Kidney (tissue), 13 donors: ENCODE measurements at regions not wholly inside any gene's neighbourhood (a gene's known extent, or its start where the extent isn't known, plus 50 kb on each side); places are given as distances from the start of the nearest gene placed in this dataset.

Experiments
- DNase-seq, 5 donors: peaks; one replicate each; pipeline ENCODE4 v3.0.0-alpha.2; 2013 to 2020
- FAIRE-seq: peaks from 2 replicates; lab custom pipeline; 2012; peaks lifted over from hg19 to GRCh38; lab: Jason Lieb, UNC
- H3K27ac ChIP-seq, 2 donors: one replicate each; pipeline ENCODE4 v1.7.0; 2013; ENCODE audit warnings: low read depth in 2 of 2, low read length in 2 of 2, inconsistent platforms in 1 of 2
- H3K27me3 ChIP-seq: one replicate; pipeline ENCODE4 v1.7.1; 2013; ENCODE audit warnings: low read length, inconsistent platforms; ENCODE audit not compliant: control insufficient read depth, insufficient read depth
- H3K36me3 ChIP-seq, 3 donors: one replicate each; pipeline versions ENCODE4 v1.7.0 to v1.7.1; 2013; ENCODE audit warnings: low read length in 3 of 3, control low read depth in 1 of 3, inconsistent platforms in 1 of 3; ENCODE audit not compliant: insufficient read depth in 3 of 3, control insufficient read depth in 2 of 3
- H3K4me1 ChIP-seq, 3 donors: one replicate each; pipeline versions ENCODE4 v1.7.0 to v1.7.1; 2013; ENCODE audit warnings: low read length in 3 of 3, inconsistent platforms in 1 of 3, low read depth in 1 of 3; ENCODE audit not compliant: control insufficient read depth in 2 of 3, insufficient read depth in 2 of 3
- H3K4me3 ChIP-seq, 3 donors: one replicate each; pipeline versions ENCODE4 v1.7.0 to v1.8.1; 2013; ENCODE audit warnings: low read length in 3 of 3, control low read depth in 1 of 3, inconsistent platforms in 1 of 3
- H3K9ac ChIP-seq, 3 donors: one replicate each; pipeline versions ENCODE4 v1.7.0 to v1.7.1; 2013; ENCODE audit warnings: low read length in 3 of 3, control low read depth in 1 of 3, inconsistent platforms in 1 of 3
- H3K9me3 ChIP-seq, 3 donors: one replicate each; pipeline versions ENCODE4 v1.7.0 to v1.7.1; 2013; ENCODE audit warnings: low read length in 3 of 3, control low read depth in 1 of 3, inconsistent platforms in 1 of 3; ENCODE audit not compliant: control insufficient read depth in 2 of 3, insufficient read depth in 1 of 3
- CTCF ChIP-seq: IDR thresholded peaks from 3 replicates; pipeline ENCODE4 v1.5.1; 2012; ENCODE audit warnings: mild to moderate bottlenecking, moderate library complexity, borderline replicate concordance; ENCODE audit not compliant: insufficient read depth; ENCODE audit errors: extremely low read depth
- intact Hi-C: fragments of 100-400 bp; cut with DNase I; formaldehyde crosslinking; loops from one replicate; pipeline ENCODE4 v1.11.1; 2022
- donor health status: control.
- donor health status: control.
- donor health status: control.
- donor health status: control.
- donor health status: control.
- donor health status: DM: yes; HTN: yes; CAD: no.
- donor health status: Normal renal cell carcinoma (clear cell type).

GRCh38 chr14:100392356-100392755 lies 69.2 kb downstream of the SLC25A47 start:
- H3K9ac ChIP-seq, result no peak overlapping the region
- H3K27ac ChIP-seq, result no peak overlapping the region
- intact Hi-C loops, result no loop called here
- no peak for FAIRE-seq
- no peak overlapping the region for H3K4me3 ChIP-seq
- no peaks in the 10 kb centered on the region for H3K9me3 ChIP-seq
- no peaks in the 10 kb centered on the region for H3K36me3 ChIP-seq
- no peak for DNase-seq
- no peaks in the 10 kb centered on the region for H3K27me3 ChIP-seq
- peaks cover 5 to 8% (median 6%) of the 10 kb centered on the region in 3 donors for H3K4me1 ChIP-seq
- TF ChIP-seq CTCF, result no peak

GRCh38 chr14:100393362-100393761 lies 70.2 kb downstream of the SLC25A47 start:
- H3K27ac ChIP-seq, result no peak overlapping the region
- no peak overlapping the region for H3K4me3 ChIP-seq
- no peak for TF ChIP-seq CTCF
- H3K36me3 ChIP-seq, result no peaks in the 10 kb centered on the region
- no peak for FAIRE-seq
- intact Hi-C loops, result no loop called here
- H3K9me3 ChIP-seq, result no peaks in the 10 kb centered on the region
- H3K4me1 ChIP-seq, result peaks cover 5 to 7% (median 6%) of the 10 kb centered on the region in 3 donors
- no peaks in the 10 kb centered on the region for H3K27me3 ChIP-seq
- DNase-seq, result no peak
- no peak overlapping the region for H3K9ac ChIP-seq

- intact Hi-C loops, result no loop called here
- H3K4me1 ChIP-seq, result peaks cover 4 to 6% (median 5%) of the 10 kb centered on the region in 3 donors
These were observed 71.0 kb downstream of the SLC25A47 start for GRCh38 chr14:100393906-100394732.

More at GRCh38 chr14:100393906-100394732, 71.0 kb downstream of the SLC25A47 start:
- DNase-seq (no peak), FAIRE-seq (no peak)
- H3K9ac ChIP-seq, result no peak overlapping the region
- H3K4me3 ChIP-seq, result no peak overlapping the region
- no peak for TF ChIP-seq CTCF
- H3K27ac ChIP-seq, result no peak overlapping the region
- no peaks in the 10 kb centered on the region for H3K36me3 ChIP-seq
- no peaks in the 10 kb centered on the region for H3K9me3 ChIP-seq
- no peaks in the 10 kb centered on the region for H3K27me3 ChIP-seq
